GM12878 (cell line): ENCODE measurements at regions not wholly inside any gene's neighbourhood (a gene's known extent, or its start where the extent isn't known, plus 50 kb on each side); places are given as distances from the start of the nearest gene placed in this dataset.

Experiments used
- ATAC-seq: fragments of 200-7000 bp; cut with Tn5 transposase; 3 replicates; pipeline ENCODE4 v1.9.1; 2020; ENCODE audit warnings: mild to moderate bottlenecking, moderate library complexity
- BruUV-seq: library from RNA; stranded (reverse); fragments of 400-500 nt; replicated peaks from 2 replicates; lab custom pipeline; 2021; lab: Mats Ljungman, UMichigan
- CTCF ChIA-PET: fragments of 300-600 bp; sonication (Branson Sonifier 250); formaldehyde crosslinking; extraction: SDS; loops from one replicate; lab custom pipeline; 2021; ENCODE audit warnings: inconsistent platforms; lab: Yijun Ruan, JAX
- POLR2A ChIA-PET: fragments of 350-600 bp; formaldehyde crosslinking; extraction: SDS; loops from one replicate; lab custom pipeline; 2021; ENCODE audit warnings: inconsistent platforms; lab: Charles Lee
- RAD21 ChIA-PET: fragments of 300-600 bp; sonication (Branson Sonifier 250); formaldehyde crosslinking; loops from one replicate; lab custom pipeline; 2023; ENCODE audit warnings: antibody characterized with exemption; ENCODE audit not compliant: unreplicated experiment; lab: Charles Lee
- SMC1A ChIA-PET: fragments of 300-600 bp; sonication (Branson Sonifier 250); formaldehyde crosslinking; loops from one replicate; lab custom pipeline; 2023; ENCODE audit not compliant: unreplicated experiment, uncharacterized antibody; lab: Charles Lee
- DNase-seq: peaks from one replicate; pipeline ENCODE4 v3.0.0-alpha.2; 2011; ENCODE audit warnings: low read depth, low spot score
- FAIRE-seq: peaks from 3 replicates; lab custom pipeline; 2011; peaks lifted over from hg19 to GRCh38; lab: Jason Lieb, UNC
- H2AFZ ChIP-seq: 2 replicates; pipeline ENCODE4 v1.6.0; 2011; ENCODE audit warnings: low read depth, low read length, control low read depth; ENCODE audit not compliant: control insufficient read depth
- H3K27ac ChIP-seq: 2 replicates; pipeline ENCODE4 v1.5.1; 2011; ENCODE audit warnings: control low read depth; ENCODE audit not compliant: control insufficient read depth, insufficient read depth
- H3K27me3 ChIP-seq, 2 experiments: replicated peaks in 1 of 2; 2 replicates each; pipeline versions ENCODE4 v1.6.0 to v1.6.1; 2011; ENCODE audit warnings: low read length in 1 of 2; ENCODE audit not compliant: control insufficient read depth in 2 of 2, insufficient read depth in 2 of 2
- H3K36me3 ChIP-seq, 2 experiments: 2 replicates each; pipeline ENCODE4 v1.5.1; 2011; ENCODE audit warnings: low read length in 1 of 2; ENCODE audit not compliant: control insufficient read depth in 2 of 2, insufficient read depth in 2 of 2
- H3K4me1 ChIP-seq: 2 replicates; pipeline ENCODE4 v1.6.1; 2011; ENCODE audit warnings: mild to moderate bottlenecking, low read length, moderate library complexity, mixed read lengths; ENCODE audit not compliant: control insufficient read depth, insufficient read depth
- H3K4me2 ChIP-seq: 2 replicates; pipeline ENCODE4 v1.6.0; 2011; ENCODE audit warnings: control low read depth; ENCODE audit not compliant: control insufficient read depth, insufficient read depth
- H3K4me3 ChIP-seq: fragments of 200-600 bp; sonication (generic); 2 replicates; pipeline ENCODE4 v1.5.1; 2016
- H3K79me2 ChIP-seq: 2 replicates; pipeline ENCODE4 v1.6.0; 2011; ENCODE audit warnings: low read length; ENCODE audit not compliant: control insufficient read depth, insufficient read depth
- H3K9ac ChIP-seq: 2 replicates; pipeline ENCODE4 v1.8.0; 2011; ENCODE audit warnings: low read length, control low read depth, mixed read lengths; ENCODE audit not compliant: control insufficient read depth, insufficient read depth
- H3K9me3 ChIP-seq: replicated peaks from 3 replicates; pipeline ENCODE4 v1.5.1; 2011; ENCODE audit warnings: mild to moderate bottlenecking, low read length; ENCODE audit not compliant: control insufficient read depth, insufficient read depth
- H4K20me1 ChIP-seq: 2 replicates; pipeline ENCODE4 v1.6.0; 2011; ENCODE audit not compliant: control insufficient read depth, insufficient read depth
- CEBPB ChIP-seq, 2 experiments: fragments of 150-350 bp in 1 of 2; IDR thresholded peaks; 2 replicates each; pipeline ENCODE4 v1.6.1; 2012 to 2014; ENCODE audit warnings: low read depth in 2 of 2, low read length in 2 of 2, borderline replicate concordance in 1 of 2, inconsistent platforms in 1 of 2
- CEBPZ ChIP-seq: fragments of 150-350 bp; IDR thresholded peaks from 2 replicates; pipeline ENCODE4 v1.6.1; 2016; ENCODE audit warnings: low read depth, low read length
- CHD2 ChIP-seq: IDR thresholded peaks from 2 replicates; pipeline ENCODE4 v1.6.1; 2011; ENCODE audit warnings: low read depth, low read length, improper control_type of control experiment, borderline replicate concordance
- JUND ChIP-seq: IDR thresholded peaks from 2 replicates; pipeline ENCODE4 v1.6.1; 2012; ENCODE audit warnings: low read depth, mild to moderate bottlenecking, low read length, improper control_type of control experiment, moderate library complexity
- KAT2A ChIP-seq: conservative IDR thresholded peaks from 2 replicates; pipeline ENCODE4 v1.6.1; 2011; ENCODE audit warnings: low read depth, low read length; ENCODE audit not compliant: control insufficient read depth
- MYB ChIP-seq: fragments of 150-350 bp; IDR thresholded peaks from 2 replicates; pipeline ENCODE4 v1.6.1; 2014; ENCODE audit warnings: mild to moderate bottlenecking, low read depth, low read length, borderline replicate concordance
- PRDM15 ChIP-seq: fragments of 450-650 bp; formaldehyde crosslinking; IDR thresholded peaks from 2 replicates; pipeline ENCODE4 v1.4.0; 2020; ENCODE audit warnings: mild to moderate bottlenecking, moderate library complexity
- RAD51 ChIP-seq: fragments of 450-650 bp; IDR thresholded peaks from 2 replicates; pipeline ENCODE4 v1.6.1; 2016; ENCODE audit warnings: moderate library complexity, mild to moderate bottlenecking, inconsistent platforms
- SIX5 ChIP-seq: IDR thresholded peaks from 2 replicates; pipeline ENCODE4 v1.6.1; 2011; ENCODE audit warnings: mild to moderate bottlenecking, low read depth, low read length, moderate library complexity; ENCODE audit not compliant: severe bottlenecking
- SKIL ChIP-seq: fragments of 450-650 bp; IDR thresholded peaks from 2 replicates; pipeline ENCODE4 v1.6.1; 2017; ENCODE audit warnings: mild to moderate bottlenecking, low read depth, inconsistent platforms; ENCODE audit not compliant: poor library complexity, severe bottlenecking
- STAT1 ChIP-seq: fragments of 450-650 bp; conservative IDR thresholded peaks from 2 replicates; pipeline ENCODE4 v1.6.1; 2014; ENCODE audit warnings: antibody characterized with exemption, mild to moderate bottlenecking
- ZBED1 ChIP-seq: IDR thresholded peaks from 2 replicates; pipeline ENCODE4 v1.6.1; 2016; ENCODE audit warnings: borderline replicate concordance
- ZNF24 ChIP-seq: fragments of 450-650 bp; IDR thresholded peaks from 2 replicates; pipeline ENCODE4 v1.6.1; 2017; ENCODE audit warnings: antibody characterized with exemption, mild to moderate bottlenecking
- WGBS: methylation state at CpG from one replicate; pipeline ENCODE4 v1.1.6; 2016; ENCODE audit warnings: low lambda C conversion rate; ENCODE audit not compliant: insufficient replicate concordance, insufficient coverage; ENCODE audit errors: missing lambda C conversion rate; 5-methylcytosine and 5-hydroxymethylcytosine counted together
- in situ Hi-C: fragments of 300-500 bp; cut with MboI; formaldehyde crosslinking; loops from 9 replicates; pipeline ENCODE4 v1.14.3; 2018; ENCODE audit warnings: mixed read lengths
- intact Hi-C: fragments of 100-400 bp; cut with micrococcal nuclease; formaldehyde crosslinking; loops from one replicate; pipeline ENCODE4 v1.14.2; 2022; ENCODE audit not compliant: unreplicated experiment

GRCh38 chr14:103192246-103192840, 69.1 kb downstream of the TNFAIP2 start:
- 28% methylated on average over 7 of the region's 7 CpGs for WGBS
- no peak overlapping the region for H3K4me3 ChIP-seq
- H3K27ac ChIP-seq = no peak overlapping the region
- H3K4me2 ChIP-seq = no peak overlapping the region
- FAIRE-seq (no peak), DNase-seq (no peak), ATAC-seq (no peak)
- in situ Hi-C loops = no loop called here
- ChIA-PET CTCF (interaction anchor here (2.6 kb wide), 1 partner anchor 87 kb away, joined by 10 read pairs; no protein-coding TSS in a partner anchor), SMC1A (interaction anchor here (0.6 kb wide), 1 partner anchor 14 kb away, joined by 3 read pairs; no protein-coding TSS in a partner anchor), RAD21 (no interaction called here), POLR2A (no interaction called here)
- intact Hi-C loops = no loop called here
- H3K9me3 ChIP-seq = no peaks in the 10 kb centered on the region; the same call in 2 of the 3 replicates
- H3K9ac ChIP-seq = no peak overlapping the region
- no peaks in the 10 kb centered on the region for H3K4me1 ChIP-seq
- no peaks in the 10 kb centered on the region for H3K36me3 ChIP-seq
- no peaks in the 10 kb centered on the region for H4K20me1 ChIP-seq
- BruUV-seq = no TSS peak
- no peaks in the 10 kb centered on the region for H3K79me2 ChIP-seq
- H3K27me3 ChIP-seq = peaks cover 0 to 2% of the 10 kb centered on the region in 2 experiments; a peak in 1 of 4 replicates
- no peak overlapping the region for H2AFZ ChIP-seq
- no peak for TF ChIP-seq SKIL
- no peak for TF ChIP-seq SIX5
- TF ChIP-seq STAT1 = no peak
- no peak for TF ChIP-seq JUND
- no peak for TF ChIP-seq CEBPZ
- no peak for TF ChIP-seq MYB
- no peak for TF ChIP-seq RAD51
- TF ChIP-seq CEBPB (IDR thresholded peaks at IDR 0.05; ENCODE audit: borderline replicate concordance in 1 of 2, low read depth in 2 of 2, low read length in 2 of 2) = no peak
- TF ChIP-seq ZBED1 = no peak
- TF ChIP-seq ZNF24 = no peak
- TF ChIP-seq PRDM15 (CRISPR knock-in tag) = no peak
- no peak for TF ChIP-seq KAT2A
- no peak for TF ChIP-seq CHD2
